ENCODE measurements at regions not wholly inside any gene's neighbourhood (a gene's known extent, or its start where the extent isn't known, plus 50 kb on each side); places are given as distances from the start of the nearest gene placed in this dataset.

- DNase-seq: no peak
These were observed 195.4 kb upstream of the TLE3 start for GRCh38 chr15:70293138-70293537.

GRCh38 chr15:70292076-70292760 lies 194.5 kb upstream of the TLE3 start:
- no peak for DNase-seq

GRCh38 chr15:70291305-70292075 lies 193.8 kb upstream of the TLE3 start:
- DNase-seq: no peak

DNA sequence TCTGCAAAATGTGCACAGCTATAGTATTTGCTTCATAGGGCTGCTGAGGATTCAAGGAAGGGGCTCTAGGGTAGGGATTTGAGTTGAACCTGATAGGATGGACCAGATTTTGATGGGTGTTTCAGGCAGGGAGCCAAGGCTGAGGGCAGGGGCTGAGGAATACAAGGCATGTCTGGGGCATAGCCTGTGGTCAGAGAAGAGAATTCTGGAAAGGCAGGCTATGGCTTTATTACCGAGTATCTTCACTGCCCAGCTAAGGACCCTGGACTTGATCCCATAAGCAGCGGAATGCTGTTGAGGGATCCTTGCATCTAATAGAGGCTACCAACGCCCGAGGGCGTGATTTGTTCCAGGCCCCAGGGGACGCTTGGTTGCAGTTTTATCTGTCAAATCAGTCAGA lies 193.0 kb upstream of the TLE3 start:
- no peak for DNase-seq

GRCh38 chr15:70289191-70289955 lies 191.7 kb upstream of the TLE3 start:
- DNase-seq: peak; percentile 94

GRCh38 chr15:70286113-70286806 lies 188.5 kb upstream of the TLE3 start:
- DNase-seq: no peak

DNA sequence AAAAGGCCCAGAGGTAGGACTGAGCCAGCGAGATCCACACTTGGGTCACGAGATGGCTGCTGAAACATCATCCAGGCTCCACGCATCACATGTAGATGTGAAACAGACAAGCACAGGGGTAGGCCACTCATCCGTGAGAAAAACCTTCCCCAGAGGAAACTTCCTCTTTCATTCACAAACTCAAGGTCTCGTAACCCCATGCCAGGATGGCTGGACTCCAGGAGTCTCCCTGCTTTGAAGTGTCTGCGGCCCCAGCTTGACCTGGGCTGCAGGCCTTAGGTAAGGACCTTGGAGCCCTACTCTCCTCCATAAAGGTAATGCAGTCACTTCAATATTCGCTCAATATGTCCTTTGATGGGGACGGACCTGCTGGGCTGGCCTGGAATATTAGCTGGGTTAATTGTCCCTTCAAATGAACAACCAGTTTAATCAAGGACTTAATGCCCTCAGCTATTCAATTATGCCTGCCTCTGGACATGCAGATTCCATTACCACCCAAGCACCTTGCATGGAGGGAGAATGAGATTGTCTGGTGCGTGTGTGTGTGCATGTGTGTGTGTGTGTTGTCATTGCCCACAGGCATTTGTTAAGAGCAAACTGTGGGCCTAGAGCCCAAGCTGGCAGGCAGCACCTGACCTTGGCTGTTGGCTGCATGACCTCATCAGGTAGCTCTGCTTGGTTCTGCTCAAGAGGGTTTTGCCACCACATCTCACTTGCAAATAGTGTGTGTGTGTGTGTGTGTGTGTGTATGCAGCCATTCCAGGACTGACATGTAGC lies 186.9 kb upstream of the TLE3 start:
- peak; percentile 24 for DNase-seq

GRCh38 chr15:70283511-70283910 lies 185.8 kb upstream of the TLE3 start:
- DNase-seq: no peak

DNA sequence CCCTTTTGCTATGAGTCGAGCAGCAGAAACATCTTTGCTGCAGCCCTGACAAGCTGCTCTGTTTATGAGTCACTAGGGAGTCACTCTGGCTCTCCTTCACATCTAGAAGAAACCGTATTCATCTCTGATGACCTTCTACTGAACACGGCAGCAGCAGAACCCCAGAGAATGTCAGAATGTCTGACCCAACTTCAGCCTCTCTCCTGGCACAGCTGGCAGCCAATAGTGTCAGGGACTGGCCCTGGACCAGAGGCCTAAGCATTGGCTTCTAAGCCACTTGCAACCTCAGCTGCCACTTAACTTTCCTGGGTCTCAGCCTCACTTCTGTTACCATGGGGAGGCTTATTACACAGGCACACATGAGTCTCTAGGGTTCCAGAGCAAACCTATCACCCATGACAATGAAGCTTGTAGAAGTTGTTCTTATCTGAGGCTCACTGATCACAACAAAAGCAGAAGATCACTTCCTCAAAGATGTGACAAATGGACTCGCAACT lies 184.1 kb upstream of the TLE3 start:
- peak; percentile 32 for DNase-seq

DNA sequence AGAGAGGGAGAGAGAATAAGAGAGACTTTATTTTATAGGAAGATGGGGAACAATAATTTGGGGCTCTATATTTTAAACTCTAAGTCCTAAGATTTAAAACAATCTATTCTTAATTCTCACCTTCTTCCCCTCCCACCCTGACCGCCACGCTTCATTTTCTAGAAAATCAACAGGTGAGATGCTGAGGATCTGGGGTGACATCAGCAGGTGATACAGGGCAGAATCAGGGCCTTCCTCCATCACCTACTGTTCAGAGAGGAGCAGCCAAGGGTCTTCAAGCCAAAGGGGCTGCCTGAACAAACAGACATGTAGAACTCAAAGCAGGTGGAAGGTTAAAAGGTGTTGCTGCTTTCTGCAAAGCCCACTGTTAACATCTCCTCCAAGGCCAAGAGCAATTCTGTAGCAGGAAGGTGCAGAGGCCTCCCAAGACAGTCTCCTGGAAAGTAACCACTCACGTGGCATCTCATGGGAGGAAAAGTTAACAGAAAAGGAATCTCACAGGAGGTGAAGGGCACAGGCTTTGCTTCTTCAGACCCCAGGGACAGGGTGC lies 183.6 kb upstream of the TLE3 start:
- DNase-seq: no peak

- DNase-seq: no peak
These were observed 183.1 kb upstream of the TLE3 start for GRCh38 chr15:70280781-70281180.

- no peak for DNase-seq
These were observed 181.4 kb upstream of the TLE3 start for GRCh38 chr15:70279096-70279495.

DNA sequence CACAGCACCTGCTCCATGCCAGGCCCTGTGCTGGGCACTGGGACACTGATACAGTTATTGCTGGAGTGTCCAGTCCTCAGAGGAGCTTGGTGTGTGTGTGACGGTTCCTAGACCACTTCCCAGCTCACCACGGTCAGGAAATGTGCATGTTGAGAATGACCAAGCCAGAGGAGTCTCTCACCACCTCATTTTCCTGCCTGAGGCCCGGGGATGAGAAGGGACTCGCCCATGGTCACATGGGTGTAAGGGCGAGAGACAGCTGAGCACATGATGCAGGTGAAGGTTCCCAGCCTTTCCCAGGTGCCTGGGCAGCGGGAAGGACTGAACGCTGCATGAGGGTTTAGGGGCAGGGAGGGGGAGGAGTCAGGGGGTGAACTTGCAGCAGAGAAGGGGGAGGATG lies 180.9 kb upstream of the TLE3 start:
- DNase-seq: no peak

DNA sequence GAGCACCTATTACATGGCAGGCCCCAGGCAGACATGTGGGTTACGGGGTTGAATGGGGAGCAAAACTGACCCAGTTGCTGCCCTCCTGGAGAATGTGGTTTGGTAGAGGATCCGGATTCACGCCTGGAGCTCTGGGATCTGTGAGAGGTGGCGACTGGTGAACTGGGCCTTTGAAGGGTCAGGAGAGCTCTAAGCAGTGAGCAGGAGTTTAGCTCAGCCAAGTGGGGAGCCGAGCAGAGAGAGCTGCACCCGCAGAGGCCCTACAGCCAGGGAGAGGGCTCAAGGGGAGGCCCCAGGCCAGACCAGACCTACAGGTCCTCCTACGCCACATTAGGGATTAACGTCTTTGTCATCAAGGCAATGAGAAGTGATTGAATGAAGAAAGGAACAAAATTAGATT lies 179.8 kb upstream of the TLE3 start:
- no peak for DNase-seq

GRCh38 chr15:70276401-70276800 lies 178.7 kb upstream of the TLE3 start:
- DNase-seq: no peak

- DNase-seq: no peak
These were observed 177.9 kb upstream of the TLE3 start for GRCh38 chr15:70275461-70276138.

DNA sequence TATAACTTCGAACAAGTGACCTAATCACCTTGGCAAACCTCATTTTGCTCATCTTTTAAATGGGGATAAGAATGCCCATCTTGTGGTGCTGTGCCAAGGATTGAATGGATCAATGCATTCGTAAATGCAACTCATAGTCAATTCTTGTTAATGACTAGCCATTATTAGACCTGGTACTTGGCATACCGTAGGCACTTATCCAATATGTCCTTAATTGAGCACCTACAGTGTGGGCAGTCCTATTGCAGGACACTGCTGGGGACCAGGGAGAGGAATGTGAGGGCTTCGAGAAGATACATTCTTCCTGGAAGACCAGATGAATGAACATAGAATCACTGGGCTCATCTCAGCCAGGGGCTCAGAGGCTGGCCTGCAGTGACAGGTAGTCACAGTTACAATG lies 177.2 kb upstream of the TLE3 start:
- no peak for DNase-seq

DNA sequence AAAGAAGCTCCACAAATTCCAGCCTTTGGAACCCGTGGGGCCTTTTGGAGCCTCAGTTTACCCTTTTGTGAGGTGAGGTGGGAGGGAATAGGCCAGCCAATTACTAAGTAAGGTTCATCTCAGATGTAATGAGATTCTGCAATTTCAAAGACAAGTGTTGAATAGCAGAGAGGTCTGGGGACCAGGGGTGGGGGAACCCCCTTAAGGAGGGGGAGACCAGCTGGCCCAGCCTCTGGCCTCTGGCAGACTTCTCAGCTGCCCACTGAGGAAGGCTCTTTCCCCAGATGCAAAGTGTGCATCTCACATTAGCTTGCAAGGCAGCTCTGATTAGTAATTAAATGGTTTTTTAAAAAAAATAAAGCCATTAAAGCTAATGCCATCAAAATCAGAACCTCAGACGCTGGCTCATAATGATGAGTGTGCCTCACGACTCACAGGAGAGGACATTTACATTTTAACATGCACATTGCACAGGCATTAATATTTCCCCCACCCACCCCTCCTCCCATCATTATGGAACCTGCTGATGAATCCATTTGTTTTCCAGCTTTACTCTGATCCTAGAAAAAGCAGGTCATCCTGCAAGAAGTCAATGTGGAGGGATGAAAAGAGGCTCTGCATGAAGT lies 176.7 kb upstream of the TLE3 start:
- no peak for DNase-seq

GRCh38 chr15:70273808-70274207 lies 176.1 kb upstream of the TLE3 start:
- DNase-seq: no peak

- no peak for DNase-seq
These were observed 175.0 kb upstream of the TLE3 start for GRCh38 chr15:70272565-70273355.
